OCI-LY1 (cell line): ENCODE measurements at regions not wholly inside any gene's neighbourhood (a gene's known extent, or its start where the extent isn't known, plus 50 kb on each side); places are given as distances from the start of the nearest gene placed in this dataset.

Source experiments
- H2AFZ ChIP-seq: fragments of 200-600 bp; sonication (generic), shearing (Covaris generic); 2 replicates; pipeline ENCODE4 v1.6.0; 2014; ENCODE audit warnings: antibody characterized with exemption, mild to moderate bottlenecking, low read length
- H3F3A ChIP-seq: fragments of 200-600 bp; sonication (generic), shearing (Covaris generic); 2 replicates; pipeline ENCODE4 v1.6.0; 2014; ENCODE audit warnings: mild to moderate bottlenecking, antibody characterized with exemption, low read length, moderate library complexity; ENCODE audit not compliant: insufficient read depth
- H3K27ac ChIP-seq: fragments of 200-600 bp; sonication (generic); 2 replicates; pipeline ENCODE4 v1.5.1; 2014; ENCODE audit warnings: low read length, mixed run types, mild to moderate bottlenecking, low read depth; ENCODE audit not compliant: poor library complexity, severe bottlenecking
- H3K27me3 ChIP-seq: fragments of 200-600 bp; sonication (generic); 2 replicates; pipeline ENCODE4 v1.6.0; 2014; ENCODE audit warnings: antibody characterized with exemption, mild to moderate bottlenecking, low read length, moderate library complexity; ENCODE audit not compliant: insufficient read depth
- H3K36me3 ChIP-seq: fragments of 200-600 bp; sonication (generic); 2 replicates; pipeline ENCODE4 v1.6.1; 2014; ENCODE audit warnings: mild to moderate bottlenecking, antibody characterized with exemption, low read length, moderate library complexity, mixed read lengths; ENCODE audit not compliant: insufficient read depth
- H3K4me1 ChIP-seq: fragments of 200-600 bp; sonication (generic); 2 replicates; pipeline ENCODE4 v1.5.1; 2014; ENCODE audit warnings: mild to moderate bottlenecking, low read length, moderate library complexity; ENCODE audit not compliant: insufficient read depth, severe bottlenecking
- H3K4me2 ChIP-seq: fragments of 200-600 bp; sonication (generic), shearing (Covaris generic); 2 replicates; pipeline ENCODE4 v1.6.1; 2014; ENCODE audit warnings: low read length
- H3K4me3 ChIP-seq: fragments of 200-600 bp; sonication (generic); 2 replicates; pipeline ENCODE4 v1.5.1; 2014; ENCODE audit warnings: low read length, low read depth, mild to moderate bottlenecking, mixed read lengths; ENCODE audit not compliant: poor library complexity, severe bottlenecking
- H3K79me2 ChIP-seq: fragments of 200-600 bp; shearing (Covaris generic); 2 replicates; pipeline ENCODE4 v1.6.1; 2016; ENCODE audit warnings: mixed run types, low read length, mixed read lengths; ENCODE audit not compliant: insufficient read depth
- H3K9ac ChIP-seq: fragments of 200-600 bp; sonication (generic), shearing (Covaris generic); 2 replicates; pipeline ENCODE4 v1.6.1; 2014; ENCODE audit warnings: mild to moderate bottlenecking, low read length, mixed read lengths
- H3K9me2 ChIP-seq: fragments of 200-600 bp; sonication (generic), shearing (Covaris generic); 2 replicates; pipeline ENCODE4 v1.6.1; 2014; ENCODE audit warnings: low read depth, mild to moderate bottlenecking, low read length, mixed read lengths
- H3K9me3 ChIP-seq: fragments of 200-600 bp; shearing (Covaris generic); 2 replicates; pipeline ENCODE4 v1.6.1; 2014; ENCODE audit warnings: low read length, mixed read lengths
- H4K20me1 ChIP-seq: fragments of 200-600 bp; sonication (generic), shearing (Covaris generic); 2 replicates; pipeline ENCODE4 v1.6.0; 2016; ENCODE audit warnings: mild to moderate bottlenecking, low read length; ENCODE audit not compliant: insufficient read depth
- CTCF ChIP-seq: fragments of 200-600 bp; sonication (generic), shearing (Covaris generic); IDR thresholded peaks from 2 replicates; pipeline ENCODE4 v1.5.1; 2017; ENCODE audit warnings: mild to moderate bottlenecking, antibody characterized with exemption, low read length, moderate library complexity, mixed read lengths
- EZH2 ChIP-seq: fragments of 200-600 bp; sonication (generic), shearing (Covaris generic); IDR thresholded peaks from 2 replicates; pipeline ENCODE4 v1.8.0; 2017; ENCODE audit warnings: borderline replicate concordance, mixed run types, mild to moderate bottlenecking, antibody characterized with exemption, low read length, moderate library complexity, mixed read lengths

GRCh38 chr21:15301014-15301413 is 236.2 kb upstream of the NRIP1 start:
- H3K4me2 ChIP-seq: no peak overlapping the region
- no peaks in the 10 kb centered on the region for H3K27me3 ChIP-seq
- H3K9me2 ChIP-seq: no peaks in the 10 kb centered on the region
- no peak overlapping the region for H2AFZ ChIP-seq
- H3K27ac ChIP-seq: no peak overlapping the region
- H3F3A ChIP-seq: no peaks in the 10 kb centered on the region
- no peaks in the 10 kb centered on the region for H4K20me1 ChIP-seq
- H3K9me3 ChIP-seq: no peaks in the 10 kb centered on the region
- H3K36me3 ChIP-seq: no peaks in the 10 kb centered on the region
- no peak overlapping the region for H3K4me3 ChIP-seq
- no peaks in the 10 kb centered on the region for H3K79me2 ChIP-seq
- no peak for TF ChIP-seq EZH2
- no peak for TF ChIP-seq CTCF
- H3K4me1 ChIP-seq: no peaks in the 10 kb centered on the region
- H3K9ac ChIP-seq: no peak overlapping the region

GRCh38 chr21:15301736-15302135 is 236.9 kb upstream of the NRIP1 start:
- Histone ChIP-seq H3K9me3 (no peaks in the 10 kb centered on the region), H3K4me3 (no peak overlapping the region), H2AFZ (no peak overlapping the region), H3K9ac (no peak overlapping the region), H3K27ac (no peak overlapping the region), H3K4me1 (no peaks in the 10 kb centered on the region), H3K9me2 (no peaks in the 10 kb centered on the region), H3K4me2 (no peak overlapping the region), H3K36me3 (no peaks in the 10 kb centered on the region), H3K27me3 (no peaks in the 10 kb centered on the region), H3F3A (no peaks in the 10 kb centered on the region), H4K20me1 (no peaks in the 10 kb centered on the region), H3K79me2 (no peaks in the 10 kb centered on the region)
- no peak for TF ChIP-seq EZH2
- no peak for TF ChIP-seq CTCF

GRCh38 chr21:15306271-15306670 is 241.5 kb upstream of the NRIP1 start:
- Histone ChIP-seq H3K4me3 (no peak overlapping the region), H2AFZ (no peak overlapping the region), H3K27ac (no peak overlapping the region), H3K4me1 (no peaks in the 10 kb centered on the region), H3K9ac (no peak overlapping the region), H3K4me2 (no peak overlapping the region), H3K79me2 (no peaks in the 10 kb centered on the region), H3K27me3 (no peaks in the 10 kb centered on the region), H3K36me3 (no peaks in the 10 kb centered on the region), H3K9me3 (no peaks in the 10 kb centered on the region), H4K20me1 (no peaks in the 10 kb centered on the region), H3F3A (no peaks in the 10 kb centered on the region), H3K9me2 (no peaks in the 10 kb centered on the region)
- TF ChIP-seq CTCF (no peak), EZH2 (no peak)
